Activated T-helper 2 cell treated with anti-CD3 and anti-CD28 coated beads, Interferon-gamma antibody, Interleukin-2, Interleukin-4, amounts not matched to agents 10 μg/mL and 5 μg/mL and 100 μg/mL, durations not matched to agents 14 hours and 24 hours and 36 hours (primary cell): ENCODE measurements at regions not wholly inside any gene's neighbourhood (a gene's known extent, or its start where the extent isn't known, plus 50 kb on each side); places are given as distances from the start of the nearest gene placed in this dataset.
"Not testable (repeated sequence)": the region's sequence is repeated elsewhere in the genome, so short reads cannot be mapped to it uniquely, and the experiment has no call there.

Experiments
- DNase-seq: peaks from one replicate; pipeline ENCODE4 v3.0.0; 2021; ENCODE audit warnings: low spot score
- H3K27ac Mint-ChIP-seq: one replicate; pipeline ENCODE4 v1.8.0; 2021; ENCODE audit warnings: mixed read lengths
- H3K27me3 Mint-ChIP-seq: one replicate; pipeline ENCODE4 v1.8.0; 2021; ENCODE audit warnings: low read depth, mixed read lengths
- H3K36me3 Mint-ChIP-seq: one replicate; pipeline ENCODE4 v1.8.0; 2021; ENCODE audit warnings: low read depth, mixed read lengths
- H3K4me1 Mint-ChIP-seq: one replicate; pipeline ENCODE4 v1.8.0; 2021; ENCODE audit warnings: low read depth, mixed read lengths
- H3K4me3 Mint-ChIP-seq: one replicate; pipeline ENCODE4 v1.8.0; 2021; ENCODE audit warnings: low read depth, mild to moderate bottlenecking, moderate library complexity, mixed read lengths
- H3K9me3 Mint-ChIP-seq: one replicate; pipeline ENCODE4 v1.8.0; 2021; ENCODE audit warnings: mixed read lengths
- intact Hi-C: fragments of 100-400 bp; cut with micrococcal nuclease; formaldehyde crosslinking; loops from one replicate; pipeline ENCODE4 v1.15.1; 2023

GRCh38 chr3:163726125-163726524 is 1352.2 kb downstream of the SI start:
- Mint-ChIP-seq H3K4me3 (no peak overlapping the region), H3K4me1 (no peaks in the 10 kb centered on the region), H3K27me3 (no peaks in the 10 kb centered on the region), H3K27ac (no peak overlapping the region), H3K36me3 (no peaks in the 10 kb centered on the region), H3K9me3 (peaks cover 13% of the 10 kb centered on the region)
- DNase-seq = no peak
- intact Hi-C loops = no loop called here

GRCh38 chr3:163722405-163722804 is 1355.9 kb downstream of the SI start:
- no peaks in the 10 kb centered on the region for H3K36me3 Mint-ChIP-seq
- H3K9me3 Mint-ChIP-seq = peaks cover 20% of the 10 kb centered on the region
- no peak for DNase-seq
- no peak overlapping the region for H3K4me3 Mint-ChIP-seq
- intact Hi-C loops = no loop called here
- no peaks in the 10 kb centered on the region for H3K27me3 Mint-ChIP-seq
- no peak overlapping the region for H3K27ac Mint-ChIP-seq
- H3K4me1 Mint-ChIP-seq = no peaks in the 10 kb centered on the region

- no peak overlapping the region for H3K27ac Mint-ChIP-seq
- no peaks in the 10 kb centered on the region for H3K27me3 Mint-ChIP-seq
- H3K4me3 Mint-ChIP-seq = no peak overlapping the region
- no peak for DNase-seq
- no peaks in the 10 kb centered on the region for H3K4me1 Mint-ChIP-seq
- intact Hi-C loops = no loop called here
- H3K36me3 Mint-ChIP-seq = no peaks in the 10 kb centered on the region
- peaks cover 26% of the 10 kb centered on the region for H3K9me3 Mint-ChIP-seq
Observed at GRCh38 chr3:163721596-163721995, 1356.7 kb downstream of the SI start.

GRCh38 chr3:163717377-163717776 is 1360.9 kb downstream of the SI start:
- Mint-ChIP-seq H3K36me3 (no peaks in the 10 kb centered on the region), H3K4me1 (no peaks in the 10 kb centered on the region), H3K27me3 (no peaks in the 10 kb centered on the region), H3K4me3 (no peak overlapping the region), H3K9me3 (peaks cover 26% of the 10 kb centered on the region), H3K27ac (no peak overlapping the region)
- no peak for DNase-seq
- intact Hi-C loops = no loop called here

GRCh38 chr3:163708428-163708827 is 1369.9 kb downstream of the SI start:
- no peak for DNase-seq
- Mint-ChIP-seq H3K27me3 (no peaks in the 10 kb centered on the region), H3K4me3 (no peak overlapping the region), H3K36me3 (no peaks in the 10 kb centered on the region), H3K4me1 (no peaks in the 10 kb centered on the region), H3K27ac (no peak overlapping the region), H3K9me3 (peaks cover 18% of the 10 kb centered on the region)
- intact Hi-C loops = no loop called here

- Mint-ChIP-seq H3K4me3 (no peak overlapping the region), H3K4me1 (no peaks in the 10 kb centered on the region), H3K36me3 (no peaks in the 10 kb centered on the region), H3K27me3 (no peaks in the 10 kb centered on the region), H3K27ac (no peak overlapping the region), H3K9me3 (peaks cover 18% of the 10 kb centered on the region)
- intact Hi-C loops = no loop called here
- DNase-seq = no peak
Observed at GRCh38 chr3:163707659-163708058, 1370.6 kb downstream of the SI start.

- H3K27ac Mint-ChIP-seq, H3K36me3 Mint-ChIP-seq, H3K4me1 Mint-ChIP-seq, intact Hi-C loops, DNase-seq, H3K4me3 Mint-ChIP-seq, H3K27me3 Mint-ChIP-seq: not testable (repeated sequence)
- H3K9me3 Mint-ChIP-seq = peaks cover 47% of the 10 kb centered on the region
Observed at GRCh38 chr3:163698221-163698620, 1380.1 kb downstream of the SI start.

- no peak for DNase-seq
- intact Hi-C loops = no loop called here
- Mint-ChIP-seq H3K4me1 (no peaks in the 10 kb centered on the region), H3K4me3 (no peak overlapping the region), H3K27ac (no peak overlapping the region), H3K9me3 (peaks cover 38% of the 10 kb centered on the region), H3K27me3 (no peaks in the 10 kb centered on the region), H3K36me3 (no peaks in the 10 kb centered on the region)
Observed at GRCh38 chr3:163692494-163692893, 1385.8 kb downstream of the SI start.

- peaks cover 11% of the 10 kb centered on the region for H3K9me3 Mint-ChIP-seq
- no peak overlapping the region for H3K27ac Mint-ChIP-seq
- no peaks in the 10 kb centered on the region for H3K4me1 Mint-ChIP-seq
- intact Hi-C loops = no loop called here
- no peak overlapping the region for H3K4me3 Mint-ChIP-seq
- no peaks in the 10 kb centered on the region for H3K36me3 Mint-ChIP-seq
- no peaks in the 10 kb centered on the region for H3K27me3 Mint-ChIP-seq
- DNase-seq = no peak
Observed at GRCh38 chr3:163684651-163685050, 1393.6 kb downstream of the SI start.

- no peaks in the 10 kb centered on the region for H3K4me1 Mint-ChIP-seq
- H3K27ac Mint-ChIP-seq = no peak overlapping the region
- intact Hi-C loops = no loop called here
- DNase-seq = no peak
- H3K4me3 Mint-ChIP-seq = no peak overlapping the region
- no peaks in the 10 kb centered on the region for H3K27me3 Mint-ChIP-seq
- no peaks in the 10 kb centered on the region for H3K36me3 Mint-ChIP-seq
- H3K9me3 Mint-ChIP-seq = peaks cover 36% of the 10 kb centered on the region
Observed at GRCh38 chr3:163672954-163673353, 1405.3 kb downstream of the SI start.

- Mint-ChIP-seq H3K27me3 (no peaks in the 10 kb centered on the region), H3K27ac (no peak overlapping the region), H3K4me3 (no peak overlapping the region), H3K9me3 (peaks cover 39% of the 10 kb centered on the region), H3K36me3 (no peaks in the 10 kb centered on the region), H3K4me1 (no peaks in the 10 kb centered on the region)
- intact Hi-C loops = no loop called here
- no peak for DNase-seq
Observed at GRCh38 chr3:163671201-163671600, 1407.1 kb downstream of the SI start.

GRCh38 chr3:163664466-163664865 is 1413.8 kb downstream of the SI start:
- H3K36me3 Mint-ChIP-seq = no peaks in the 10 kb centered on the region
- H3K4me1 Mint-ChIP-seq = no peaks in the 10 kb centered on the region
- H3K27ac Mint-ChIP-seq = no peak overlapping the region
- H3K4me3 Mint-ChIP-seq = no peak overlapping the region
- H3K9me3 Mint-ChIP-seq = peaks cover 36% of the 10 kb centered on the region
- intact Hi-C loops = no loop called here
- DNase-seq = no peak
- no peaks in the 10 kb centered on the region for H3K27me3 Mint-ChIP-seq

- intact Hi-C loops = no loop called here
- Mint-ChIP-seq H3K4me3 (no peak overlapping the region), H3K36me3 (no peaks in the 10 kb centered on the region), H3K27ac (no peak overlapping the region), H3K27me3 (no peaks in the 10 kb centered on the region), H3K9me3 (peaks cover 14% of the 10 kb centered on the region), H3K4me1 (no peaks in the 10 kb centered on the region)
- DNase-seq = no peak
Observed at GRCh38 chr3:163657088-163657487, 1421.2 kb downstream of the SI start.

- Mint-ChIP-seq H3K4me1 (no peaks in the 10 kb centered on the region), H3K4me3 (no peak overlapping the region), H3K27ac (no peak overlapping the region), H3K27me3 (no peaks in the 10 kb centered on the region), H3K36me3 (no peaks in the 10 kb centered on the region), H3K9me3 (peaks cover 19% of the 10 kb centered on the region)
- intact Hi-C loops = no loop called here
- no peak for DNase-seq
Observed at GRCh38 chr3:163655021-163655420, 1423.3 kb downstream of the SI start.
